GM12865 (cell line): ENCODE measurements at regions not wholly inside any gene's neighbourhood (a gene's known extent, or its start where the extent isn't known, plus 50 kb on each side); places are given as distances from the start of the nearest gene placed in this dataset.

Source experiments
- DNase-seq: peaks from one replicate; pipeline ENCODE4 v3.0.0; 2010; ENCODE audit warnings: low read depth
- H3K4me3 ChIP-seq: 2 replicates; pipeline ENCODE4 v1.5.1; 2011; ENCODE audit warnings: mild to moderate bottlenecking, low read depth, low read length, control low read depth
- CTCF ChIP-seq: IDR thresholded peaks from 2 replicates; pipeline ENCODE4 v1.5.1; 2011; ENCODE audit warnings: low read length, control low read depth, low read depth, inconsistent platforms; ENCODE audit not compliant: insufficient read depth; ENCODE audit errors: missing control alignments

- no peak for TF ChIP-seq CTCF
- DNase-seq: no peak
- H3K4me3 ChIP-seq: no peak overlapping the region
Observed at GRCh38 chr7:80311313-80311712, 176.7 kb downstream of the GNAI1 start.

- DNase-seq: no peak
- no peak for TF ChIP-seq CTCF
- no peak overlapping the region for H3K4me3 ChIP-seq
Observed at GRCh38 chr7:80309971-80310549, 175.4 kb downstream of the GNAI1 start.

GRCh38 chr7:80309377-80309776 is 174.7 kb downstream of the GNAI1 start:
- no peak for DNase-seq
- no peak for TF ChIP-seq CTCF
- no peak overlapping the region for H3K4me3 ChIP-seq

- H3K4me3 ChIP-seq: no peak overlapping the region
- DNase-seq: no peak
- TF ChIP-seq CTCF: no peak
Observed at GRCh38 chr7:80307227-80307856, 172.7 kb downstream of the GNAI1 start.

- no peak overlapping the region for H3K4me3 ChIP-seq
- TF ChIP-seq CTCF: no peak
- DNase-seq: no peak
Observed at GRCh38 chr7:80303315-80303714, 168.7 kb downstream of the GNAI1 start.

GRCh38 chr7:80302636-80303035 is 168.0 kb downstream of the GNAI1 start:
- no peak for TF ChIP-seq CTCF
- no peak for DNase-seq
- H3K4me3 ChIP-seq: no peak overlapping the region

- no peak overlapping the region for H3K4me3 ChIP-seq
- TF ChIP-seq CTCF: no peak
- DNase-seq: no peak
Observed at GRCh38 chr7:80302078-80302477, 167.4 kb downstream of the GNAI1 start.
